ENCODE measurements at regions not wholly inside any gene's neighbourhood (a gene's known extent, or its start where the extent isn't known, plus 50 kb on each side); places are given as distances from the start of the nearest gene placed in this dataset.

DNA sequence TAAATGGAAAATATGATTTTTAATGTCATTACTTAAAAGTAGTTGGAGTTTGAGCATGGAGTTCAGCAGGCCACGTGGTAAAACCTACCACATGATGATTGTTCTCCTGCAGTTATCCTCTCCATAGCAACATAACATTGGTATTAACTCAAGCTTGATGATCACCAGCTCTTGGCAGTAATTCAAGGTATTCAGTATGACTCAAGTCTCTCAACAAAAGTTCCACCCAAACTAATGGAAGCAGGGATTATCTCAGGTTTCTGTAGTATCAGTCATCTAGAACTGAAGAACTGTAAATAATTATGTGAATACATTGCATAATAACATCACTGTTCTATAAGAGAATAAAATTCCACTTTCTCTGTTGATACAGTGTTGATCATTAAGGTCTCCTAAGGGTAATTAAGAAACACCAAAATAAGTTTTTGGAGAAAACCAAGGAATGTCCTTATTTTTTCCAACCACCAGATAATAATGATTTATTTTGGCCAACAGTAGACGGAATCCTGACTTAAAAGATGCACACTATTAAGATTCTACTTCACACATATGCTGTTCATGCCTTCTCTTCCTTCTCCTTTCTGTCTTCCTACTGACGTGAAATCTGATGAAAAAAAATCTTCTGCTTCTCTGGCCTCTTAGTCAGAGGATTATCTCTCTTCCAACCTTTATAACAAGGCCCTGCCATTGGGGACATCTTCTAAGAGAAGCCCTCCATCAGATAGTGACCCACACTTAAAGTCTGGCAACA is 1092.3 kb downstream of the EFNB2 start:
- TF ChIP-seq POLR2A (IDR thresholded peaks at IDR 0.05; ENCODE audit: low read depth, low read length) (no peak), POLR2AphosphoS5 (IDR thresholded peaks at IDR 0.05; ENCODE audit: low read depth, low read length) (no peak)

All from GM12892 (cell line).